ENCODE measurements at regions not wholly inside any gene's neighbourhood (a gene's known extent, or its start where the extent isn't known, plus 50 kb on each side); places are given as distances from the start of the nearest gene placed in this dataset.
"Not testable (repeated sequence)": the region's sequence is repeated elsewhere in the genome, so short reads cannot be mapped to it uniquely, and the experiment has no call there.

- DNase-seq, result not testable (repeated sequence)
These were observed 479.2 kb downstream of the RPIA start for GRCh38 chr2:89170506-89171173.

- DNase-seq, result not testable (repeated sequence)
These were observed 479.7 kb downstream of the RPIA start for GRCh38 chr2:89171174-89171519.

GRCh38 chr2:89177004-89177403 is 485.5 kb downstream of the RPIA start:
- not testable (repeated sequence) for DNase-seq

- DNase-seq, result not testable (repeated sequence)
These were observed 490.7 kb downstream of the RPIA start for GRCh38 chr2:89182221-89182620.

GRCh38 chr2:89184746-89185145 is 493.3 kb downstream of the RPIA start:
- DNase-seq, result not testable (repeated sequence)

- not testable (repeated sequence) for DNase-seq
These were observed 504.3 kb downstream of the RPIA start for GRCh38 chr2:89195636-89196251.

GRCh38 chr2:89196719-89197118 is 505.2 kb downstream of the RPIA start:
- not testable (repeated sequence) for DNase-seq

GRCh38 chr2:89198026-89198425 is 506.6 kb downstream of the RPIA start:
- not testable (repeated sequence) for DNase-seq

- not testable (repeated sequence) for DNase-seq
These were observed 508.2 kb downstream of the RPIA start for GRCh38 chr2:89199453-89200246.

GRCh38 chr2:89200247-89200527 is 508.7 kb downstream of the RPIA start:
- not testable (repeated sequence) for DNase-seq

GRCh38 chr2:89202518-89202917 is 511.0 kb downstream of the RPIA start:
- not testable (repeated sequence) for DNase-seq

GRCh38 chr2:89205153-89205552 is 513.7 kb downstream of the RPIA start:
- DNase-seq, result not testable (repeated sequence)

GRCh38 chr2:89208144-89208932 is 516.9 kb downstream of the RPIA start:
- DNase-seq, result not testable (repeated sequence)

GRCh38 chr2:89213151-89213550 is 521.7 kb downstream of the RPIA start:
- not testable (repeated sequence) for DNase-seq

GRCh38 chr2:89213811-89214210 is 522.3 kb downstream of the RPIA start:
- DNase-seq, result not testable (repeated sequence)

- DNase-seq, result not testable (repeated sequence)
These were observed 530.0 kb downstream of the RPIA start for GRCh38 chr2:89221474-89221873.

- DNase-seq, result not testable (repeated sequence)
These were observed 530.7 kb downstream of the RPIA start for GRCh38 chr2:89222063-89222732.

- not testable (repeated sequence) for DNase-seq
These were observed 533.3 kb downstream of the RPIA start for GRCh38 chr2:89224803-89225202.

- DNase-seq, result not testable (repeated sequence)
These were observed 538.5 kb downstream of the RPIA start for GRCh38 chr2:89229979-89230378.

- not testable (repeated sequence) for DNase-seq
These were observed 539.8 kb downstream of the RPIA start for GRCh38 chr2:89231241-89231640.

GRCh38 chr2:89233931-89234330 is 542.5 kb downstream of the RPIA start:
- not testable (repeated sequence) for DNase-seq

- DNase-seq, result not testable (repeated sequence)
These were observed 543.5 kb downstream of the RPIA start for GRCh38 chr2:89234818-89235466.
